MCF 10A (cell line): ENCODE measurements at regions not wholly inside any gene's neighbourhood (a gene's known extent, or its start where the extent isn't known, plus 50 kb on each side); places are given as distances from the start of the nearest gene placed in this dataset.
"Not testable (repeated sequence)": the region's sequence is repeated elsewhere in the genome, so short reads cannot be mapped to it uniquely, and the experiment has no call there.

Experiments
- BruUV-seq: library from RNA; stranded (reverse); fragments of 400-500 nt; replicated peaks from 2 replicates; lab custom pipeline; 2021; lab: Mats Ljungman, UMichigan
- CTCF ChIA-PET: fragments of 300-600 bp; sonication (Branson Sonifier 250); formaldehyde crosslinking; extraction: SDS; loops from one replicate; lab custom pipeline; 2021; ENCODE audit warnings: antibody characterized with exemption, inconsistent platforms; lab: Yijun Ruan, JAX
- POLR2A ChIA-PET: fragments of 300-600, 350-650 bp; sonication (Branson Sonifier 250); formaldehyde crosslinking; extraction: SDS; loops from one replicate; lab custom pipeline; 2020; ENCODE audit warnings: antibody characterized with exemption, inconsistent platforms; lab: Yijun Ruan, JAX
- DNase-seq: peaks from one replicate; pipeline ENCODE4 v3.0.0-alpha.2; 2018; ENCODE audit not compliant: unreplicated experiment
- H3K27ac Mint-ChIP-seq: one replicate; pipeline ENCODE4 v1.8.0; 2022; ENCODE audit warnings: mild to moderate bottlenecking, low read depth, mixed read lengths; ENCODE audit not compliant: unreplicated experiment
- H3K27me3 Mint-ChIP-seq: one replicate; pipeline ENCODE4 v1.8.0; 2022; ENCODE audit warnings: mixed read lengths; ENCODE audit not compliant: insufficient read depth, unreplicated experiment
- H3K36me3 Mint-ChIP-seq: one replicate; pipeline ENCODE4 v1.8.0; 2022; ENCODE audit warnings: mild to moderate bottlenecking, moderate library complexity, mixed read lengths; ENCODE audit not compliant: insufficient read depth, unreplicated experiment
- H3K4me1 Mint-ChIP-seq: one replicate; pipeline ENCODE4 v1.8.0; 2022; ENCODE audit warnings: mixed read lengths; ENCODE audit not compliant: insufficient read depth, unreplicated experiment
- H3K4me3 Mint-ChIP-seq: one replicate; pipeline ENCODE4 v1.8.0; 2022; ENCODE audit warnings: mild to moderate bottlenecking, moderate library complexity, mixed read lengths; ENCODE audit not compliant: unreplicated experiment
- H3K9me3 Mint-ChIP-seq: one replicate; pipeline ENCODE4 v1.8.0; 2022; ENCODE audit warnings: mixed read lengths; ENCODE audit not compliant: unreplicated experiment
- CTCF ChIP-seq: fragments of 200-600 bp; IDR thresholded peaks from one replicate; pipeline ENCODE4 v1.8.0; 2022; ENCODE audit warnings: antibody characterized with exemption, mild to moderate bottlenecking; ENCODE audit not compliant: unreplicated experiment
- intact Hi-C: fragments of 100-400 bp; cut with micrococcal nuclease; formaldehyde crosslinking; loops from 2 replicates; pipeline ENCODE4 v1.14.1; 2022

- POLR2A ChIA-PET: no interaction called here
- intact Hi-C loops: no loop called here
Observed at GRCh38 chr11:115611343-115611742, 107.1 kb upstream of the CADM1 start.

GRCh38 chr11:115610908-115611307, 106.7 kb upstream of the CADM1 start:
- intact Hi-C loops: no loop called here
- Mint-ChIP-seq H3K27ac (no peak overlapping the region), H3K4me1 (peaks cover 7% of the 10 kb centered on the region), H3K36me3 (no peaks in the 10 kb centered on the region), H3K4me3 (no peak overlapping the region), H3K9me3 (no peaks in the 10 kb centered on the region), H3K27me3 (peaks cover 37% of the 10 kb centered on the region)
- DNase-seq: no peak
- no peak for TF ChIP-seq CTCF
- BruUV-seq: no TSS peak
- POLR2A ChIA-PET: no interaction called here
- CTCF ChIA-PET: no interaction called here

More at GRCh38 chr11:115611343-115611742, 107.1 kb upstream of the CADM1 start:
- H3K27me3 Mint-ChIP-seq: peaks cover 37% of the 10 kb centered on the region
- no peak overlapping the region for H3K4me3 Mint-ChIP-seq
- H3K36me3 Mint-ChIP-seq: no peaks in the 10 kb centered on the region
- no peak for TF ChIP-seq CTCF
- H3K4me1 Mint-ChIP-seq: peaks cover 7% of the 10 kb centered on the region
- CTCF ChIA-PET: no interaction called here
- no peak overlapping the region for H3K27ac Mint-ChIP-seq
- no peak for DNase-seq
- no peaks in the 10 kb centered on the region for H3K9me3 Mint-ChIP-seq
- BruUV-seq: no TSS peak

- H3K4me1 Mint-ChIP-seq: not testable (repeated sequence)
Observed at GRCh38 chr11:115610234-115610633, 106.0 kb upstream of the CADM1 start.

GRCh38 chr11:115608976-115609375, 104.8 kb upstream of the CADM1 start:
- Mint-ChIP-seq H3K9me3 (no peaks in the 10 kb centered on the region), H3K36me3 (no peaks in the 10 kb centered on the region), H3K27me3 (peaks cover 37% of the 10 kb centered on the region), H3K4me1 (peaks cover 7% of the 10 kb centered on the region), H3K27ac (no peak overlapping the region), H3K4me3 (no peak overlapping the region)
- no peak for TF ChIP-seq CTCF
- ChIA-PET POLR2A (no interaction called here), CTCF (no interaction called here)
- intact Hi-C loops: no loop called here
- no peak for DNase-seq
- BruUV-seq: no TSS peak

More at GRCh38 chr11:115610234-115610633, 106.0 kb upstream of the CADM1 start:
- H3K9me3 Mint-ChIP-seq, H3K27ac Mint-ChIP-seq, BruUV-seq, H3K36me3 Mint-ChIP-seq, DNase-seq, POLR2A ChIA-PET, intact Hi-C loops, CTCF ChIA-PET, H3K4me3 Mint-ChIP-seq: not testable (repeated sequence)
- peaks cover 37% of the 10 kb centered on the region for H3K27me3 Mint-ChIP-seq
